GM21360 (cell line): ENCODE measurements at regions not wholly inside any gene's neighbourhood (a gene's known extent, or its start where the extent isn't known, plus 50 kb on each side); places are given as distances from the start of the nearest gene placed in this dataset.
"Not testable (repeated sequence)": the region's sequence is repeated elsewhere in the genome, so short reads cannot be mapped to it uniquely, and the experiment has no call there.

Experiments
- ATAC-seq: cut with Tn5 transposase; IDR thresholded peaks from one replicate; pipeline ENCODE4 v1.9.1; 2021; ENCODE audit warnings: mild to moderate bottlenecking, moderate library complexity; ENCODE audit not compliant: unreplicated experiment

DNA sequence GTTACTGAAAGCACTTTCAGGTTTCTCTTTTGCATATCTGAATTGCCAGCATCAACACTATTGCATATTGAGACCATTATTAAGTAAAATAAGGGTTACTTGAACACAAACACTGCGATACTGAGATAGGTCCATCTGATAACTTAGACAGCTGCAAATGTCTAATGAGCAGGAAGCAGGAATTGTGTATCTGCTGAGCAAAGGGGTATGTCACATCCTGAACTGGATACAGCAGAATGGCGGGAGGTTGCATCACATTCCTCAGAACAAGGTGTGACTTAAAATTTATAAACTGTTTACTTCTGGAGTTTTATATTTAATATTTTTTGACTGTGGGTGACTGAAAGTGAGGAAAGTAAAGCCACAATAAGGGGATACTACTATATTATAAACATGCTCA lies 142.4 kb downstream of the POTEH start:
- ATAC-seq: not testable (repeated sequence)

DNA sequence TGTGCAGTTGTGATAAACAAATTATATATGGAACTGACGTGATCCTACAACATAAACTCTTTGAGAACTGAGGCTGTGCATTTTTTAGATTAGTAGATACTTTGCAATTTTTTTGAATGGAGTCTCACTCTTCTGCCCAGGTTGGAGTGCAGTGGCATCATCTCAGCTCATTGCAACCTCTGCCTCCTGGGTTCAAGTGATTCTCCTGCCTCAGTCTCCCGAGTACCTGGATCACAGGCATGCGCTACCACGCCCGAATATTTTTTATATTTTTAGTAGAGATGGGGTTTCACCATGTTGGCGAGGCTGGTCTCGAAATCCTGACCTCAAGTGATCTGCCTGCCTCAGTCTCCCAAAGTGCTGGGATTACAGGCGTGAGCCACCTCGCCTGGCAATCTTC lies 145.9 kb downstream of the POTEH start:
- ATAC-seq: not testable (repeated sequence)

DNA sequence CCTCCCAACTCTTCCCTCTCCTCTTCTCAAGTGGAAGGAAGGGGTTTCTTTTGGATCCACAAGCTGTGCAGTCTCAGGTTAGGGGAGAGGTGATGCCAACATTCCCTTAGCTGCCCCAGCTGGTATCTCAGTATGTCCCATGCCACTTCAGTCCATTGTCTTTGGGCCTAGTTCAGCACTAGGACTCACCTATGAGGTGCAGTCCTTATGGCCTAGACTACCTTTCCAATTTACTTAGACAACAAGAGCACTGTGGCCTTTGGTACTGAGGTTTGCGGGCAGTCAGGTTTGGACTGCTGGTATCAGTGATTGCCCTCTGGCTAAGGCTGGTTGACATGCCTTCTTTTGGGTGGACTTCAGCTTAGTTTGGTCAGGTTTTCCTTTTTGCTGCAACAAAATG lies 159.9 kb downstream of the POTEH start:
- ATAC-seq: not testable (repeated sequence)

DNA sequence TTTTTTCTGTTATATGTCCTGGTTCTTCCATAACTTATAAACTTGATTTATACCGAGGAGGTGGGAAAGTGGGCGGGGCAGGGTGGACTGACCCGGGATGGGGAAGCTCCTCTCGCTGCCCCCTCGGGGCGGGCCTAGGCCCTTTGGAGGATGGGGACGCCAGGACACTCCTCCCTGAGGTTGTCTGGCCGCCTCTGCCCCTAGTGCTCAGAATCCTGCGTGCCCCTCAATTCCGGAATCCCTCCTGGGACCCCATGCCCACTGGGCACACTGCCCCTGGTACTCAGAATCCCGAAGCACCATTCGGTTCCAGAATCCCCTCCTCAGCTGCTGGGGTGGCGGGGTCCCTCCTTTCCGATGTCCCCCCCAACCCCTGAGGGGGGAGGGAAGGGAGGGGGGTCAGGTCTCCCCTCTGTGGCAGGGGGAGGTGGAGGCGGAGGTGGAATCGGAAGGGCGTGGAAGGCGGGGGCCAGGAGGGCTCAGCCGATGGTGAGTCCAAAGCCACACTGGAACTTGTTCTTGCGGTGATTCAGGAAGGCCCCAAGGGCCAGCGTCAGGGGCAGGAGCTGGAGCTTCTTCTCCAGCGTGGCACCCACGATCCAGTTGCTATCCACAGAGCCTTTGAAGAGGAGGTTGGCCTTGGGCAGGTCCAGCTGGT lies 164.0 kb downstream of the POTEH start:
- not testable (repeated sequence) for ATAC-seq

DNA sequence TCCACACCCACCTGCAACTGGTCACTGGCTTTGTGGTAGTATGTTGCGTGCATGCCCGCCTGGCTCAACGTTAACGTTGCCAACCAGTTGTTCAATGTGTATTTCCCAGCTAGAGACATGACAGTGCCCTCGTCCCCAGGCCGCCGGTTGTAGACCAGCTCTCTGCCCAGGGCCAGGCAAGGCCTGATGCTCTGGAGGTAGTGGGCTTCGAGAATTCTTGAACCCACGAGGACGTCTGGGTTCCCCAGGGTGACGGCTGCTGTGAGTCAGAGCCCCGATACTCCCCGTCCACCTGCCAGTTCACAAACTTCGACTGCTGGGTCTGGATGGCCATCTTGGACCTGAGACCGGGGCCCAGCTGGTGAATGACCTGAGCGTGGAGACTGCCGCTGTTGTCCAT lies 164.6 kb downstream of the POTEH start:
- not testable (repeated sequence) for ATAC-seq

DNA sequence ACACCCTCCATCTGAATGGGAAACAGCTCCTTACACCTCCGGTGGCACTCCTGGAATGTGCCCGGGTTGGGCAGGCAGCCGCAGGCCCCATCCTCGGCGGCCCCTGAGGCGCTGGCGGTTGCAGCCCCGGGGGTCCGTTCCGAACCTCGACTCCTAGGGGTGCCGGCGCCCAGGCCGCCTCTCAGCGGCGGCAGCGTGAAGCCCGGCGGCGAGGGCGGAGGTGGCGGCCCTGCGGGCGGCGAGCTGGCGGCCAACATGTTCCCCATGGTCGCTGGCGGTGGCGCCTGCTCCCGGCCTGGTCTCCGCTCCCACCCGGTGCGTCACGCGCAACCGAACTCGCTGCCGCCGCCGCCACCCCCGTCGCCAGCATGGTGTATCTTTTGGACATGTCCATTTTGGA lies 165.2 kb downstream of the POTEH start:
- ATAC-seq: not testable (repeated sequence)

DNA sequence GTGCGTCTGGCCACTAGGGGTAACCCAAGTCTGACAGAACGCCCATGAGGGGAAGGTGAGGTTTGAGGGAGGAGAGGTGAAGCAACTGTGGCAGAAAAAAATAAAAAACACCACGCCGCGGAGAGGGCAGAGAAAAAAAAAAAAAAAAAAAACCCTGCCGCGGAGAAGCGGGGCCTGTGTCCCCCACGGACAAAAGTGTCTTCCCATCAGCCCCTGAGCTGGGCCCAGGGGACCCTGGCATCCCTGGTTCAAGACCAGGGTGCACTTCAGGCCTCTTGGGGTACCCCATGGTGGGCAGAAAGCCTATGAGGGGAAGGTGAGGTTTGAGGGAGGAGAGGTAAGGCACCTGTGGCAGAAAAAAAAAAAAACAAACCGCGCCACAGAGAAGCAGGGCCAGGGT lies 191.1 kb downstream of the POTEH start:
- not testable (repeated sequence) for ATAC-seq

DNA sequence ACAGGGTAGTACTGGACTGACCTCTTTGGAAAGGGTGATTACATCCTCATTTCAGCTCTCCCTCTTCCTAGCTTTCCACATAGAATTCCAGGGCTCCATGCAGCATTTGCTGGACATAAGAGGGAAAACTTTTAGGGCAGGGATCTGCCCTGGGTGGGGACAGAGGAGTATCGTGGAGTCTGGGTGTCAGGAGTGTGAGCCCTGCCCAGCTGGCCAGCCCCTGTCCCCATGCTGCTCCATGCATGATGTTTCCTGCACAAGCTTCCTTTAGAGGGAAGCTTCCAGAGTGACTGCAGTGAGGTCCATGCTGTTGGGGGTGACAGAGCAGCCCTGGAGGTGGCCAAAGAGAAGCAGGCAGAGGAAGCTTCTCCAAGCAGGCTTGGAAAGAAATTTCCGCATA lies 214.5 kb downstream of the POTEH start:
- ATAC-seq: not testable (repeated sequence)

DNA sequence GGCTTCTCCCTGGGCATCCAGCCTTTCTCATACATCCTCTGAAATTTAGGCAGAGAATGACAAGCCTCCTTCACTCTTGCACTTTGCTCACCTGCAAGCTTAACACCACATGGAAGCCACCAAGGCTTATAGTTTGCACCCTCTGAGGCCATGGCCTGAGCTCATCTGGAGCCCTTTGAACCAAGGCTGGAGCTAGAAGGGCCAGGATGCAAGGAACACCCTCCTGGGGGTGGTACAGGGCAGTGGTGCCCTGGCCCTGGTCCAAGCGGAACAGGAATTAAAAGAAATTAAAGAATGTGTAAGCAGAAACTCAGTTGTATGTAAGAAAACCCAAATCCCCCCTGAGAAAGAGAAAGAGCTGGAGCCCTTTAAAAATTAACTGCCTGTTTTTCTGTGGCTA lies 221.9 kb downstream of the POTEH start:
- ATAC-seq: not testable (repeated sequence)

DNA sequence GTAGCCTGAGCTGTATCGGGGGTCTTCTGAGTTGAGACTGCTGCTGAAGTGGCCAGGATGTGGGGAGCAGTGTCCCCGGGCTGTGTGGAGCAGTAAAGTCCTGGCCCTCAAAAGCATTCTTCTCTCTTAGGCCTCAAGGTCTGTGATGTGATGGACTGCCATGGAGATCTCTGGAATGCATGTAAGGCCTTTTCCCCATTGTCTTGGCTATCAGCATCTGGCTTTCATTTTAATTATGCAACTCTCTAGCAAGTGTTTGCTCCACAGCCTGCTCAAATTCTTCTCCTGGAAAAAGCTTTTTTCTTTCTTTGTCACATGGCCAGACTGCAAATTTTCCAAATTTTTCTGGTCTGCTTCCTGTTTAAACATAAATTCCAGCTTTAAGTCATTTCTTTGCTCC lies 229.3 kb downstream of the POTEH start:
- not testable (repeated sequence) for ATAC-seq

DNA sequence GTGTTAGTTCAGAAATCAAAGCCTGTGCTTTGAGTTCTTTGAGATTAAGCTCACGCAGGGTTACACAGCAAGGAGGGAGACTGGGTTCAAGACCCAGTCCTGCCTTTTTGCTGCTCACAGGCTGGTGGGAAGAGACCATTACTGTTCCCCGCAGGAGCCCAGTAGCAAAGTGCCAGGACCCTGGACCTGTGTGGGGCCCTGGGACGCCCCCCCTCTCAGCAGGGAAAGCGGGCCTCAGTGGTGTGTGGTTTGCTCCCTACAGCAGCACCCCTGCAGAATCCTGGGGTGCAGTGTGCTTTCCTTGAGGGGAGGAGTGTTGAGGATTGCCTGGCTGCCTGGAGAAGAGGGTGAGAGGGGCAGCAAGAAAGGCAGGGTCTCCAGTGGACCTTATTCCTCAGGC lies 231.1 kb downstream of the POTEH start:
- ATAC-seq: not testable (repeated sequence)

DNA sequence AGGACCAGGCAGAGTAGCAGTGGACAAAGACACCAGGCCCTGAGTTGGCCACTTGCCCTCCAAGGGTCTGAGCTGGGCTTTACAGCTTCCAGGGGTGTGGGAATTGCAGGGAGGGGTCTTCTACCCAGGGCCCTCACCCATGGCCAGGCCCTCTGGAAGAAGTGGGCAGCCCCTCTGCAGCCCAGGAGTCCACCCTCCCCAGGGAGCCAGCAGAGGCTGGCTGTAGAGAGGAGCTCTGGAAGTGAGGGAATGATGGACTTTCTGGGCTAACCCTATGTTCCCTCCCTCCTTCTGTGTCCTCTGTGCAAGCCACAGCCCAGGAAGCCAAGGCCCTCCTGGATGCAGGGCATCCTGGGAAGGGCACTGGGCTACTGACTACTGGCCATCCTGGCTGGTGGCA lies 232.3 kb downstream of the POTEH start:
- ATAC-seq: not testable (repeated sequence)

DNA sequence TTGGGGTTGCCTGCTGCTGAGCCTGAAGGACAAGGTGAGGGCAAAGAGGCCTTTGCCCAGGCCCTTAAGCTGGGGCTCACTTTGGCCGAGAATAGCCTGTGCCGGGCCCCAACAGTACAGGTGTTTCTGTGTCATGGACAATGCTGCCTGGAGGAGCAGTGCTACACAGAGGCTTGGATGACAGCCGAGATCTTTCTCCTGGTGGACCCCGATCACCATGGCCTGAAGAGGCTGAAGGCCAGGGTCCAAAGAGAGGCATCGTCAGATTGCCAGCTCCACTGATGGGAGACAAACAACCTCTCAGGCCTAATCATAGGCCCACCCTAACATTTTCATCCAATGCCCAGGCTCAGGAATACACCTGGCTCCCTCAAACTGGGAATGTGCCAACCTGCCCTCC lies 232.8 kb downstream of the POTEH start:
- ATAC-seq: not testable (repeated sequence)

DNA sequence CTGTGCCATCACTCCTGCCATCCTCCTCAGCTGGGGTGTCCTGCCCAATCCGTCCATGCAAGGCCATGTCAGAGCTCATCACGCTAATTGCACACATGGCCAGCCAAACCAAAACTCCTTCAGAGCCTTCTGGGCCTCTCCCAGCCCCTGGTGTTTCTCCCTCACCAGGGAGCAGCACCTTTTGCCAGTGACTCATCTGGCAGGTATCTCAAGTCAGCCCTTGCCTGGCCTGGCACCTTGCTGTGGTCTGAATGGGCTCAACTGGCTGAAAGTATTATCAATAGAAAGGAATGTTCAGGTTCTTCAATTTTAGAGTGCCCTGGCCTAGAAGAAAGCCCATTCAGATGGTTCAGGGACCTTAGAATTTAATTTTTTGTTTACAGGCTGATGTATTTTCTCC lies 235.0 kb downstream of the POTEH start:
- ATAC-seq: not testable (repeated sequence)

DNA sequence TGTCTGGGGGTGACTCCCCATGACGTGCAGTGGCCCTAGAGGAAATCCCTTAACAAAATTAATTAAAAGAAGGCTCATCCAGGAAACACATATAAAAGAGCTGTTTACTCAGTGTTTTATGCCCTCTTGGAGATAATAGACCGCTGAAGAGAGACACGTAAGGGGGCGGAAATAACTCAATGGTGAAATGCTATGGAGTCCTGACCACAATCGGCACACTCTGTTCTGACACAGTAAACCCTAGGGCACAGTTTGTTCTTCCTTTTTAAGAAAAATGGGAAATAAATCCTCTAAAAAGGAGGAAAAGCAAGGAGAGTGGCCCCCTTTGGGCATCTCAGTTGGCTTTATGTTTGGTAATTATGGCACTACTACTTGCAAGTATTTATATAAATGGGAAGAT lies 237.3 kb downstream of the POTEH start:
- ATAC-seq: not testable (repeated sequence)
